GM18499 (cell line): ENCODE measurements at regions not wholly inside any gene's neighbourhood (a gene's known extent, or its start where the extent isn't known, plus 50 kb on each side); places are given as distances from the start of the nearest gene placed in this dataset.

Source experiments
- ATAC-seq: cut with Tn5 transposase; IDR thresholded peaks from one replicate; pipeline ENCODE4 v1.9.1; 2021; ENCODE audit warnings: moderate number of reproducible peaks; ENCODE audit not compliant: insufficient read depth, unreplicated experiment

DNA sequence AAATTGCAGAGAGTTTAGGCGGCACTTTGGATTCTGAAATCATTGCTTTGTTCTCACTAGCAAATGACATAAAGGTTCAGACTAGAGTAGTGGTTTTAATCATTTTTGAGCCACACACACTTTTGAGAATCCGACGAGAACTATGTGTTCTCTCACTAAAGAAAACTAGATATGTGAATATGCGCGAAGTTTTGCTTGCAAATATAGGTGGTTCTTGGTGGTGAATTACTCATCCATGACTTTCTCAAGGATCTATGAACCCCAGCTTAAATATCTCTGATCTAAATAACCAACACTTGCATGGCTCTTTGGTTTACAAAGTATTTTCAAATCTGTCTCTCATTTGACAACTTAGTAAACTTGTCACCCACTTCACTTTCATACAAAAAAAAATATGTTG, 54.8 kb downstream of the NOG start:
- ATAC-seq, result no peak

DNA sequence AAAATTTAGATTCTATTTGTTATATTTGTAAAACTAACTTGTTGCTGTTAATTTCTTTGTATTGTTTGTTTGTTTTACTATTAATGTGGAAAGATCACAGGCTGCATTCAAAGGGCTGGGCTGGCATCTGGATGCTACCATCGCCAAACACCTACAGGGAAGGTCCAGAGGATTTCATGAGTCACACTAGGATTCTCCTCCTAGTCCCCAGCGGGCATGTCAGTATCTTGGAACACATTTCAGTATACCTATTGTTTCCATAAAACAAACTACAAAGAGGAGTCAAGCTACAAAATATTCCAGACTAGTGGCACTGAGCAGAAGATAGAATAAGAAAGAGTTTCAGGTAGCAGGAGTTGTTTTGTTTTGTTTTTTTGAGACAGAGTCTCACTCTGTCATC, 55.3 kb downstream of the NOG start:
- ATAC-seq, result no peak

DNA sequence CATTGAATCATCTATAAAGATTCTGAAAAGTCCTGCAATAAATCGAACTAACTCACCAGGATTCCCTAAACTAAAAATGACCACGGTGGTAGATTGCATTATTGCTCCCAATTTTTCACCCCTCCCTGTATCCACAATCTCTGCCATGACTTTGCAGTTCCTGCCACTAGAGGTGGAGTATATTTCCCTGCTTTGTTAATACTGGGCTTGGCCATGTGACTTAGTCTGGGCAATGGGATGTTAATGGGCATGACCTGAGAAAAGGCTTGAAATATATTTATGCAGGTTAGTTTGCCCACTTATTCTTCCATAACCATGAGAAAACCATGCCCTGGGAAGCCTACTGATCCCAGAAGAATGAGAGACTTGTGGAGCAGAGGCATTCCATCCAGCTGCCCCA, 59.1 kb downstream of the NOG start:
- no peak for ATAC-seq

DNA sequence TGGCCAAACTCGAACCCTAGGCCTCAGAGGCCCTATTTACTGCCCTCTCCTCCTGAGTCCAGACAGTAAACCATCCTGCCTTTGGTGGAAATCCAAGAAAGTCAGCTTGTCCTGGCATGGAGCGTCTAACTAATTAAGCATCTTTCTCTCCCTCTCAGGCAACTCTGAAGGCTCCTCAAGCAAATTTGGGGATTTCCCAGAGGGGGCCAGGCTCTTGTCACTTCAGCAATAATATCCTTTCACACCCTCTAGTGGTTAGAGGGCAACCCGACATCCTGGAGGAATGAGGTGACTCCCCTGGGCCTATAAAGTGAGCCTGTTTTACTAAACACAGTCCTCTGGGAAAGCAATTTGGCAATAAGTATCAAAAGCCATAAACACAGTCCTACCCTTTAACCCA, 60.4 kb downstream of the NOG start:
- ATAC-seq, result peak; percentile 88

DNA sequence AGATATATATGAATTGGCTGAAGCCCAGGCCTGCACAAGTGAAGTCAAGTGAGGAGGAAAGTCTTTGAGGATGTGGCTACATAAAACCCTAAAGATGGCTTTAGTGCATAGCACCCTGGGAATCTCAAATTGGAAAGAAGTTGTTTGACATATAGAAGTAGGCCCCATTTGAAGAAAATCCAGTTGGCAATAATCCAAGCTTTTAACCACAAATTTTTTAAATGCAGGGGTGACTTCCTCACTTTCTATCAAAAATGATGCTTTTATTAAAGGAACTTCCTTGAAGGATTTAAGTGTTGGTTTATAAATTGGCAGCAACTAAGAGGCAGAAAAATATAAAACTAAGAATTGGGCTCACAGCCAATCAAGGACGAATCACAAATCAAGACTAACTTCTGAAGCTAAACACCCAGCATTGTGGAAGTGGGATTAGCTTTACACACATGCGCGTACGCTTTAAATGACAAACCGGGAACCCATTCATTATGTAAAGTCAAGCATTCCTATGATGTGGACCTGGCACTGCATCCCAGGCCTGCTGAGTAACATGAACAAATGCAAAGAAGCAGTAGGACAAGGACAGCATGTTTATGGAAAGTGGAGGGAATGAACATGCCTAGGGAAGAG, 63.3 kb downstream of the NOG start:
- no peak for ATAC-seq

DNA sequence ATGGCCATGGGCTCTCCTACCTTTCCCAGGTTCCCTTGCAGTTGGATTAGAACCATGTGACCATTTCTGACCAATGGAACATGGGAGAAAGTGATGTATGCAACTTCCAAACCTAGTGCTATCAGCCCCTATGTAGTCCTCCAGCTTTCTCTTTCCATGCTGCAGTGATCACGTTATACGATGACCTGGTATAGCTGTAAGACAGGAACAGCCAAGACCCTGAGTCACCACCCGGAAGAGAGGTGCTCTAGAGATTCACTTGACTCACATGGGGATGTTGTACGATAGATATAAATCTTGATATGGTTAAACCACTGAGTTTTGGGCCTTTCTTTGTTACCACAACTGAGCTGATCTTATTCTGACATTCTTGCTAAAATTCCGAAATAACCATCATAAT, 65.1 kb downstream of the NOG start:
- ATAC-seq, result no peak

DNA sequence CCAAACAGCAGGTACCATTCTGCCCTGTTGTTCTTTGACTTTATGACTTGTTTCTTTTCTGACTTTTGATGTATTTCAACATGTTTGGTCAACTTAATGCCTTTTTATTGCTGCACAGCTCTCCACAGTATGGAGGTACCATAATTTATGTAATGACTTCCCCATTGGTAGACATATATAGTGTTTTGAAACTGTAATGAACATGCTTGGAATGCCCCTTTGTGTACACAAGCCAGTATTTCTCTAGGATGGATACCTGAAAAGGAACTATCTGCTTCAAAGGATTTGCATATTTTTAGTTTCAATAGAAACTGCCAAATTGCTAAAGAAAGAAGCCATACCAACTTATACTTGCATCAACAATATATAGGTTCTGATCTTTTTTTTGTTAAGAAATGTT, 66.1 kb downstream of the NOG start:
- ATAC-seq, result no peak

DNA sequence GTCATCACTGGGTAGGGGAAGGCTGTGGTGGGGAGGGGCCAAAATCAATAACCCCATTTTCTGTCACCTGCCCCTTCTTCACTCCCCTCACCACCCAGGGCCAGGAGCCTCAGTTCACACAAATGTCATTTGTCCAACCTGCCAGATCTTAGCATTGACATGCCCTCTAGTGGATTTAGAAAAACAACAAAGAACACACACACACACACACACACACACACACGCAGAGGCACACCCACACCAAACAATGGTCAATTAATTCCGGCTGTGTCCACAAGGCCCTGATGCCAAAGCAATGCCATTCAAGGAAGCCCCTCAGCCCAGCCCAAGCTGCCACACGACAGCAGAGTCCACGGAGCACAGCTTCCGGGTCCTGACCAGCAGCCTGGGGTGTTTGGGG, 68.4 kb downstream of the NOG start:
- no peak for ATAC-seq

DNA sequence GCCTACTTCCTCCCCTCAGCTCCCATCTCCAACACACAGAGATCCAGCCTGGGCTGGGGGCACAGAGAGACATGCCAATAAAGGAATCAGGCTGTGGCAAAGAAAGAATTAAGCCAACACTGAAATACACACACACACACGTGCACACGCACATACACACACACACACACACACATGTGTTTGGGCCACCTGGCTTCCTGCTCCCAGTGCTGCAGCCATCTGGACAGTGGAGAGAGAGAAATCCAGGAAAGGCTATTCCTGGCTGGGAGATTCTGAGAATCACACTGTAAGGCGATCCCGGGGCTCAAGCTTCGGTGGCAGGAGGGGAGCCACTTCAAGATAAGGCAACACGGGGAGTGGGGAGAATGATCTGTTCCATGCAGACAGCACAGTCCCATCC, 72.4 kb downstream of the NOG start:
- ATAC-seq, result no peak

DNA sequence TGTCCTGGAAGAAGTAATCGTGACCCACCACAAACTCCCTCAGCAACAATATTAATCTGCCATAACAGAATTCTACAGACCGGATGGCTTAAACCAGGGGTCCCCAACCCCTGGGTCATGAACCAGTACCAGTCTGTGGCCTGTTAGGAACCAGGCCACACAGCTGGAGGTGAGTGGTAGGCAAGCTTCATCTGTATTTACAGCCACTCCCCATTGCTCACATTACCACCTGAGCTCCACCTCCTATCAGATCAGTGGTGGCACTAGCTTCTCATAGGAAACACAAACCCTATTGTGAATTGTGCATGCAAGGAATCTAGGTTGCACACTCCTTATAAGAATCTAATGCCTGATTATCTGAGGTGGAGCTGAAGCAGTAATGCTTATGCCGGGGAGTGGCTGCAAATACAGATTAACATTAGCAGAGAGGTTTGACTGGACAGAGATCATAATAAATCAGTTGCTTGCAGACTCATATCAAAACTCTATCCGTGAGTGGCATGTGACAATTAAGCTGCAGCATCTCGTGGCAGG, 74.5 kb downstream of the NOG start:
- ATAC-seq, result no peak

DNA sequence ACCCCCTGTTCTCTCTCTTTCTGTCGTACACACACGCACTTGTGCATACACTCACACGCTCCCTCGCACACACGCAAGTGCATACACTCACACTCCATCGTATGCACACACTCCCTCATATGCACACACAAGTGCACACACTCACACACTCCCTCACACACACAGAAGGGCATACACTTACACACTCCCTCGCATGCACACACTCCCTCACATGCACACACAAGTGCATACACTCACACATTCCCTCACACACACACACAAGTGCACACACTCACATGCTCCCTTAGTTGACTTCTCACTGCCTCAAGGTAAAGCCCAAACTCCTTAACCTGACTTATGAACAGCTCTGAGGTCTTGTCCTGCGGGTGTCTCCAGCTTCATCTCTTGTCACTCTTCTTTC, 78.7 kb downstream of the NOG start:
- ATAC-seq, result no peak

DNA sequence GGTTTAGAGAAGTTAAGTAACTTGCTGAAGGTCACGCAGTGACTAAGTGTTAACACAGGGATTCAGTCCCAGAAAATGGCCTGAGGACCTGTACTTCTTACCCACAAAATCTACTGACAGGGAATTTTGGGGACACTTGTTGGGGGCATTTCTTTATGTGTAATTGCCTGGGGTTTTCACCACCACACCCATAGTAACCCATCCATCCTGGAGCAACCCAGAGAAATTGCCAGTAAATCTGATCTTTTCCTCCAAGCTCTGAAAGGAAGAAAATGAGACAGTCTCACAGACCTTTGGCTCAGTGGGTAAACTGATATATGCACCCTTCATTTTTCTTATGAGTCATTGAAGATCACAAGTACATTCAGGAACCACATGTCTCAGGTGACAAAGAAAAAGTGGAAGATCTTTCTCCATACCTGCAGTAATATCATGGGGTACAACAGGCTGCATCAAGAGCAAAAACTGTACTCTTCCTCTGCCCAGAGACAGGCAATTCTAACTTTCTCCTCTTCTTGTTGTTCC, 81.0 kb downstream of the NOG start:
- ATAC-seq, result no peak

DNA sequence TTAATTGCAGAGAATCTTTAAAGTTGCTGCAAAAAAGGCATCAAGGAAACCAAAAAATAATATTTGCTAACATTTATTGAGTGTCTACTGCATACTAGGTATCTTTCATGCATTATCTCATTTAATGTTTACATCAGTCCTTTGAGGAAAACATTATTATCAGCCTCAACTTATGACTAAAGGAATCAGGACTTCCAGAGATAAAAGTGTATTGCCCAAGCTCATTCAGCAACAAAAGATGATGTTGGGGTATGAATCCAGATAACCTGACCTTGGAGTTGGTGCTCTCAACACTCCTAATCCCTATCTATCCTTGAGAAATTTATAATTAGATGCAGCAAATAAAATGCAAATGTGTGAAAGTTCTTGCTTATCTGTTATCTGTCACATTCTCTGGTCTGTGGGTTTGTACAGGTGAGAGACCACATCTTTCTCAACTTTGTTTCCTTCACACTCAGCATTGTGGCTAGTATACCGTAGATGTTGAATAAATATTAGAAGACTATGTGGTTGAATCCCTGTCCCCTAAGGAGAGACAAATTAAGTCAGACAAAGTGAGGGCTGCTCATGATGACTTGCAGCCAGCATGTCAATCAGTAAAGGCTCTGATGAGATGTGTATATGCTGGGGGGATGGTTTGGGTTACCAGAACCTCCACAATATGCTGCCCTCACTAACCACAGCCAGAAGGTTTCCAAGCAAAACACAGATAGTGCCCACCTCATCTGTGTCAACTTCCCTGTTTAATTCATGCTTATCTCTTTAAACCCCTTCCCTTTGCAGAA, 82.6 kb downstream of the NOG start:
- no peak for ATAC-seq

DNA sequence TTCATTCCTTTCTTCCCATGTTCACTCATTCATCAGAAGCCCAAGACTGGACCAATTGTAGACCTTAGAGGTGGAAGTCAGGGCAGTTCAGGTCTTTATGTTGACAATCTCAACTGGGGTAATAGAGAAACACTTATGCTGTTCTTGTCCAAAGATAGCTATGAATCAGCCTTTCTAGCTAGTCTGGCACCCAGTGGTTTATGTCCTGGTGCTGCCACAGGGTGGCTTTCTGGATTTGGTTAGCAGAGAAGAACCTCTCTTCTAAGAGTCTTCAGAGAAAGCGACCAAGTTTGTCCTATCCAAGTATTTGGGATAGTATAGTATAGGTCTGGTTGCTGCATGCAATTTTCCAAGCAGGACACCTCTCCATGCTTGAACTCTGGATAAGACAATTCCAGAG, 83.3 kb downstream of the NOG start:
- ATAC-seq, result no peak

DNA sequence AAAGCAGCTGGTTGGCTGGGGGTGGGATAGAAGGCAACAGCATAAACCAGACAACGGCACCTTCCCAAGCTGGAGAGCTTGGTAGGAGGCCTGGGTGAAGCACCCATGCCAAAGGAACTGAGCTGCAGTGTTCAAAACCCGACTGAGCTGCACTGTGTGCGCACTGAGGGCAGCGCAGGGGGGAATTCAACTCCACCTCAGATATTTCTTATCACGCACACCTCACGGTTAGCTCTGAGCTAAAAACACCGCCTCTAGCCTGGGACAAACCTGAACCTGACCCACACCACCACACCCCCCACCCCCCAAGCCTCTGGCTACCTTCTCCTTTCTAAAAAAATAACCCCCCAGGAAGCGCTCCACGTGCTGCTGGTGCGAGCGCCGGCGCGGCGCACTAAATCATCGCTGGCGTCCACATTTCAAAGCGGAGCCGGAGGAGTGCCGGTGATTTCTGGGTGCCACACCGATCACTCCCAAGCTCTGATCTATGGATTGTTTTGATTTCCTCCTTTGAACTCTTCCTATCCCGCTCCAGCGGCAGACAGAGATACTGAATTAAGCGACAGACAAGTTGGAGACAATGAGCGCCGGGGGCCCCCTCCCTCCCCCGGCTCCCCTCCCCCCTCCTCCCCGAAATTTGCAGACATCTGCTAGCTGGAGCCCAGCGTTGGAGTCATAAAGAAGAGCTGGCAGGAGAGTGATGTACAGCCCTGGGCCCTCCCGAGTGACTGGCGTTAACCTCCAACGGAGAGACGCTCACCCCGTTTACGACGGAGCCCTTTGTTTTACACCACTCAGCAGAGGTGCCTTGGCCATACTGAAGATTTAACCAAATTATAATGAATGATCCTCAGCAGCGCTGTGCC, 85.0 kb downstream of the NOG start:
- ATAC-seq, result no peak

DNA sequence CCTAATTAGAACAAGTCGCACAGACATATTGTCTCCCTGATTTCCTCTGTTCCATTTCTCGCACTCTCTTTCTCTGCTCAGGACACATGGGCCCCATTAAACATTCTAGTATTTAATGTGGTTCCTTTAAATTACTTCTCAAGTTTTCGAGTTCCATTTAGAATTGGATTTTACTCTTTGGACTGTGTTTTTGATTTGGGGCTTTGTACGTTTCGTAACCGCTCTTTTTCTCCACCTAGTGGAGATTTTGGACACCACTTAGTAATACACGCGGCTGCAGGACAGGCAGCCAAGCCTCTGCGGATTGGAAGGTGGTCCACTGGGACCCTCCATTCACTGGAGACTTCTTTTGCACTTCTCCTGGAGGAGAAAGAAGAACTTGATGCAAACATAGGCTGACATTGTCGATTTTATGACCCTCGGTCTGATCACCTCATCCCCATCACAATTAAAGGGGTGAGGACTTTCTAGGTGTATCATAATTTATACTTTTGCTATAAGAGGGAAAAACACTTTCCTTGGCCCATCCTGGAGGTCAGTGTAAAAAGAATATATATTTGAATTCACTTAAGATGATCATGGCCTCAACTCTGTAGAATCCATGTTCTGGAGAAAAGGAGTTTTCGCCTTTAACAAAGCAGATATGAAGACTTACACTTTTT, 85.7 kb downstream of the NOG start:
- ATAC-seq, result no peak

DNA sequence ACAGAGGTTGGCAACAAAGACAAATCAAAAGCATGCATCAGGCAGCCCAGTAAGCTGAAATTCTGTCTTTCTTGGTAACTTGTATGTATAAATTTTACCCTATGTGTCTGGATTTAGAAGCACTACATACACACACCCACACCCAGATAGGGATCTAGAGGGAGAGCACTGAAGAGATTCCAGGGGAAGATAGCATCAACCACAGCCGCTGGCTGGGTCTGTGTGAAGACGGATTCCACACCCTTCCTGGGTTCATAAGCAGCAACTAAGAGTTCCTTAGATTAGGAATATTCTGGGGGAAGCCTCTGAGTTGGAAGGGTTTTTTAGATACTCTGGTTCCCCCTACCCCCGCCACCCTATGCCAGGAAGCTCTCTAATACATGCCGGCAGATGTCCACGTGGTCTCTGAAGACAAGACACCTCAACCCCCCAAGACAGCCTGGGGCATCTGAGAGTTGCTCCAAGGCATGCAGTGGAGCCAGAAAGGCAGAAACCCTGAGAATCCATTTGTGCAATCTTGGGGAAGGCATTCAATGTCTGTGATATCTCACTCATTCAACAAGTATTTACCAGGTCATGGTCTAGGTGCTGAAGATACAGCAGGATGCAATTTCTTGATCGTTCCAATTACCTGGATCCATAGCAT, 86.4 kb downstream of the NOG start:
- ATAC-seq, result no peak

DNA sequence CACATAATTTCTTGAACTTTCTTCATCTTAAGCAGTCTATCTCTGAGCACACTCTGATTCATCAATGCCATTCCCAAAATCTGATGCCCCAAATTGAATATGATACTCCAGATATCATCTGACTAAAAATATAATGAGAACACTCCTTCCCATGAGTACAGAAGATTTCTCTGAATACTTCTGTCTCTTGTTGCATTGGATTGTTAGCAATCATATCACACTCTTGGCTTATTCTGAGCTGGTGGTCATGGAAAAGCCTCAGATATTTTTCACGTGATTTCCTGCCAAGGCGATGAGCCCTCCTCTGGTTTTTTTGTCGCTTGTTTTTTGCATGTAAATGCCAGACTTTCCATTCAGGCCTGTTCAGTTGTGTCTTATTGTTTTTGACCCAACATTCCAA, 87.2 kb downstream of the NOG start:
- ATAC-seq, result no peak

DNA sequence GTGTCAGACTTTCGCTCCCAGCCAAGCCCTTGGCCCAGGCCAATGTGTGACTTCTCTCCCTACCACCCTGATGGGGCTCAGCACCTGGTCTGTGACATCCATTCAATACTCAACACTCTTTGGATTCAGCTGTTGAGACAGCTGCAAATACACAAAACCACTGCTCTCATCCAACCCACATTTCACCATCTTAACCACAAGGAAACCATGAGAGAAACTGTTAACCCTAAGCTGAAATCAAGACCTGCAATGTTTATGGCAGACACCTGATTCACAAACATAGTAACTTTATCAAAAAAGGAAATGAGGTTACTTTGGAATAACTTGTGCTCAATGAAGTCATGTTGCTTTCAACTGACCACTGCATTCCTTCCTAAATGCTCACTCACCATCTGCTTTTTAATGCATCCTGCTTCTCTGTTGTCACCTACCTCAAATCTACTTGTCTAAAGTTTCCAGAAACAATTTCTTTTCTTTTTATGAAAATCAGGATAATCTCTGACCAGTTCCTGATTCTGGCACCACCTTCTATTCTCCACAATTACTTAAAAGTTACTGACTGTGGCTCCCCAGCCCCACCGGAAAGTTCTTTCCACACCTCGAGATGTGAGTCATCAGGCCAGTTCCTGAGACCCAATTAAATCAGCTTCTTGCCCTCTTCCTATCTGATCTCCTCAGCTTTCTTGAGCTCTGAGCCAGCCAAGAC, 88.2 kb downstream of the NOG start:
- peak; percentile 42 for ATAC-seq
